ENCODE measurements at regions not wholly inside any gene's neighbourhood (a gene's known extent, or its start where the extent isn't known, plus 50 kb on each side); places are given as distances from the start of the nearest gene placed in this dataset.

GRCh38 chr12:19021646-19022045 lies 107.9 kb upstream of the PLEKHA5 start:
- no peak for DNase-seq

GRCh38 chr12:19025582-19025981 lies 104.0 kb upstream of the PLEKHA5 start:
- no peak for DNase-seq

- DNase-seq, result no peak
Measured at GRCh38 chr12:19026034-19026433, 103.5 kb upstream of the PLEKHA5 start.

- DNase-seq, result no peak
Measured at GRCh38 chr12:19026614-19027488, 102.7 kb upstream of the PLEKHA5 start.

GRCh38 chr12:19030180-19030579 lies 99.4 kb upstream of the PLEKHA5 start:
- DNase-seq, result no peak

GRCh38 chr12:19030603-19031002 lies 98.9 kb upstream of the PLEKHA5 start:
- DNase-seq, result no peak

GRCh38 chr12:19031032-19031431 lies 98.5 kb upstream of the PLEKHA5 start:
- DNase-seq, result no peak

GRCh38 chr12:19032826-19033225 lies 96.7 kb upstream of the PLEKHA5 start:
- DNase-seq, result no peak

GRCh38 chr12:19033244-19033643 lies 96.3 kb upstream of the PLEKHA5 start:
- DNase-seq, result no peak

- DNase-seq, result no peak
Measured at GRCh38 chr12:19034937-19035336, 94.6 kb upstream of the PLEKHA5 start.

- DNase-seq, result no peak
Measured at GRCh38 chr12:19035536-19035935, 94.0 kb upstream of the PLEKHA5 start.

- DNase-seq, result no peak
Measured at GRCh38 chr12:19036673-19037357, 92.7 kb upstream of the PLEKHA5 start.

- no peak for DNase-seq
Measured at GRCh38 chr12:19038209-19038608, 91.3 kb upstream of the PLEKHA5 start.

- no peak for DNase-seq
Measured at GRCh38 chr12:19039515-19039914, 90.0 kb upstream of the PLEKHA5 start.

GRCh38 chr12:19042221-19042620 lies 87.3 kb upstream of the PLEKHA5 start:
- no peak for DNase-seq

- DNase-seq, result no peak
Measured at GRCh38 chr12:19044430-19044829, 85.1 kb upstream of the PLEKHA5 start.

- DNase-seq, result no peak
Measured at GRCh38 chr12:19044891-19045290, 84.6 kb upstream of the PLEKHA5 start.

GRCh38 chr12:19045426-19045825 lies 84.1 kb upstream of the PLEKHA5 start:
- DNase-seq, result no peak

GRCh38 chr12:19048943-19049342 lies 80.6 kb upstream of the PLEKHA5 start:
- DNase-seq, result no peak

GRCh38 chr12:19052689-19053088 lies 76.8 kb upstream of the PLEKHA5 start:
- DNase-seq, result no peak

GRCh38 chr12:19053218-19053617 lies 76.3 kb upstream of the PLEKHA5 start:
- no peak for DNase-seq

- no peak for DNase-seq
Measured at GRCh38 chr12:19054035-19054434, 75.5 kb upstream of the PLEKHA5 start.

- no peak for DNase-seq
Measured at GRCh38 chr12:19055589-19055988, 73.9 kb upstream of the PLEKHA5 start.
